BLaER1 treated with 17β-estradiol and CSF1 and Interleukin-3, amounts not matched to agents 10 nM and 100 nM (cell line): ENCODE measurements at regions not wholly inside any gene's neighbourhood (a gene's known extent, or its start where the extent isn't known, plus 50 kb on each side); places are given as distances from the start of the nearest gene placed in this dataset.

Experiments used
- H3K27ac ChIP-seq, 11 experiments: shearing (Covaris generic); formaldehyde crosslinking; 2 replicates each; pipeline ENCODE4 v1.8.1; 2022
- H3K27me3 ChIP-seq, 11 experiments: shearing (Covaris generic); formaldehyde crosslinking; 2 replicates each; pipeline ENCODE4 v1.8.1; 2022
- H3K36me3 ChIP-seq, 11 experiments: shearing (Covaris generic); formaldehyde crosslinking; 2 replicates each; pipeline ENCODE4 v1.8.1; 2022
- H3K4me1 ChIP-seq, 10 experiments: shearing (Covaris generic); formaldehyde crosslinking; 2 replicates each; pipeline ENCODE4 v1.8.1; 2022
- H3K4me2 ChIP-seq, 11 experiments: shearing (Covaris generic); formaldehyde crosslinking; 2 replicates each; pipeline ENCODE4 v1.8.1; 2022
- H3K4me3 ChIP-seq, 10 experiments: shearing (Covaris generic); formaldehyde crosslinking; 2 replicates each; pipeline ENCODE4 v1.8.1; 2022
- H3K9ac ChIP-seq, 11 experiments: shearing (Covaris generic); formaldehyde crosslinking; 2 replicates each; pipeline ENCODE4 v1.8.1; 2022
- H3K9me3 ChIP-seq, 11 experiments: shearing (Covaris generic); formaldehyde crosslinking; replicated peaks in 1 of 11; 2 replicates each; pipeline ENCODE4 v1.8.1; 2022
- H4K20me1 ChIP-seq, 11 experiments: shearing (Covaris generic); formaldehyde crosslinking; 2 replicates each; pipeline ENCODE4 v1.8.1; 2022
- Cebpa-rat ChIP-seq, 11 experiments: shearing (Covaris generic); IDR thresholded peaks; 2 replicates each; pipeline ENCODE4 v1.8.1; 2022

DNA sequence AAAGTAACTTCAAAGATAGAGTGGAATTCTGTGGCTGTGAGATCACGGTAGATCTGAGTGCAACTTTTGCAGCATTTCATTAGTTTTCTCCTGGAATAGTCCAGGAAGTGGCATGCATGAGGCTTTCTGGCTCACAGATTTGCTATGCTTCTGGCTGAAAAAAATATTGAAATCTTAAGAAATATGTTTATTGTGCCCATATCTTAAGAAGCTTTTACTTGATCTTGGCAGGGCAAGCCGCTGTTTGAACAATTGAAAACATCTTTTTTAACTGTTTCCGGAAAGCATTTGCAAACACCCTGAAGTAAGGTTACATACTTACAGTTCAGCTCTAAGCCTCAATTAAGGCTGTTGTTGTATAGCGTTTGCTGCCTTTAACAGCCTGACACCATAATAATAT is 135.7 kb upstream of the GDNF start:
- Histone ChIP-seq H3K9me3 (peaks cover 4 to 13% (median 6%) of the 10 kb centered on the region in 11 experiments; a peak in 18 of 22 replicates), H3K36me3 (no peaks in the 10 kb centered on the region), H3K4me2 (no peak overlapping the region), H3K27me3 (no peaks in the 10 kb centered on the region), H4K20me1 (no peaks in the 10 kb centered on the region), H3K9ac (no peak overlapping the region), H3K27ac (no peak overlapping the region), H3K4me3 (no peak overlapping the region), H3K4me1 (no peaks in the 10 kb centered on the region; a peak in 1 of 20 replicates)
- no peak for TF ChIP-seq Cebpa-rat (IDR thresholded peaks at IDR 0.05)

DNA sequence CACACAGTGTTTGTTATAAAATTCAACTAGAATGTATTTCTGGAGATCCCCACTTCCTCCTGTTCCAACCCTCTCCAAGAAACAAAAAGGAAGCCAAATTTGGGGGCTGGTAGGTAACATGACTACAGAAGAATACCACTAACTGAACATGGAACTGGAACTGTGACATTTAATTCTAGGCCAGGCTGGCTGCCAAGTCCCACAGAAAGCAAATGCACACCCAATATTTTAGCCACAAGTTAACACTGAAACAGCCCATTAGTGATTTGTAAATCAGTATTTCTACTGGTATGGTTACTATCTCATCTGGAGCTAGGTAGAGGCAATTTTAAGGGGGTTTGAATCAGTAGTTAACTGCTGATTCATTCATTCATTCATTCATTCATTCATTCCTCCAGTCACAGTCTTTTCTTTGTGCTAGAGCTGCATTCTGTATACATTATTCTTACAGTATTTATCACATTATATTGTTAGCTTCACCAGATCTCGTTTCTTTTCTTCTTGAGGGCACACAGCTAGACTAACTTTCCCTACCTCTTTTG is 131.7 kb upstream of the GDNF start:
- Histone ChIP-seq H3K4me2 (no peak overlapping the region), H3K9me3 (no peaks in the 10 kb centered on the region), H3K27me3 (no peaks in the 10 kb centered on the region), H3K36me3 (no peaks in the 10 kb centered on the region), H3K9ac (no peak overlapping the region), H3K4me3 (no peak overlapping the region), H3K27ac (no peak overlapping the region), H4K20me1 (no peaks in the 10 kb centered on the region), H3K4me1 (no peaks in the 10 kb centered on the region)
- TF ChIP-seq Cebpa-rat (IDR thresholded peaks at IDR 0.05), result no peak

DNA sequence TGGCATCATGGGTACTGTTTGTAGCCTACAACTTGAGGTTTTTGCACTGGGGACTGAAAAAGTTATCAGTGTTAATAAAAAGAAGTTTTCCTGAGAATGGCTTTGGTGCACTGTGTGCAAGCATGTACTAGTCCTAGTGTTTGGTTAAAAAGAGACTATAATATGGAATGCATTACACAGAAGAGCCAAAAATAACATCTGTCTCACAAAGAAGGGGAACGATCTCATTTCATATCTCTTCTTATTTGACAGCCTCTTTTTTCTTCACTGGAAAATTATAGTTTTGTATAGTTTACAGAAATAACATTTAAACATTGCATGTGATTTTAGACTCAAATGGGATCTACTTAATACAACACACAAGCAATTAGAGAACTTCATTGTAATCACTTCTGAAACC is 127.0 kb upstream of the GDNF start:
- Histone ChIP-seq H3K27ac (no peak overlapping the region), H3K4me3 (no peak overlapping the region), H3K4me2 (no peak overlapping the region), H3K9ac (no peak overlapping the region), H3K9me3 (no peaks in the 10 kb centered on the region), H3K4me1 (no peaks in the 10 kb centered on the region), H3K36me3 (no peaks in the 10 kb centered on the region), H4K20me1 (no peaks in the 10 kb centered on the region), H3K27me3 (no peaks in the 10 kb centered on the region)
- TF ChIP-seq Cebpa-rat (IDR thresholded peaks at IDR 0.05), result no peak

DNA sequence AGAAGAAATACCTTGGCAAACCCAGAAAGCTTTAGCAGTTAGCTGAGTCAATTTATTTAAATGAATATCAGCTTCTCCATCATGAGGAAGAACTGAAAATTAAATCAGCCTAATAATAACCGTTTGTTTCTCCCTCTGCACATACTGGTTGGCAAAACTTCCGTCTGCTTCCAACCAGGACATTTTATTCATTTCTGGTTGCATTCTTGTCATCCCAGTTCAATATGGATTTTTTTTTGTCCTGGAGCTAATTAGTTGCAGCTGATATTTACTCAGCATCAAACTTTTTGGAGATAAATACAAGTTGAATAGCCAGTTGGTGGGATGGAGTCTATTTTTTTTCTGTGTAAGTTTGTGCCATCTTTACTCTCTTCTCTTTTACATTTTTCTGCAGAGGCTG is 126.5 kb upstream of the GDNF start:
- no peaks in the 10 kb centered on the region for H3K27me3 ChIP-seq
- no peak overlapping the region for H3K9ac ChIP-seq
- no peak overlapping the region for H3K4me3 ChIP-seq
- no peaks in the 10 kb centered on the region for H3K9me3 ChIP-seq
- no peak overlapping the region for H3K27ac ChIP-seq
- TF ChIP-seq Cebpa-rat (IDR thresholded peaks at IDR 0.05), result no peak
- H3K4me1 ChIP-seq, result no peaks in the 10 kb centered on the region
- no peak overlapping the region for H3K4me2 ChIP-seq
- H3K36me3 ChIP-seq, result no peaks in the 10 kb centered on the region
- H4K20me1 ChIP-seq, result no peaks in the 10 kb centered on the region

DNA sequence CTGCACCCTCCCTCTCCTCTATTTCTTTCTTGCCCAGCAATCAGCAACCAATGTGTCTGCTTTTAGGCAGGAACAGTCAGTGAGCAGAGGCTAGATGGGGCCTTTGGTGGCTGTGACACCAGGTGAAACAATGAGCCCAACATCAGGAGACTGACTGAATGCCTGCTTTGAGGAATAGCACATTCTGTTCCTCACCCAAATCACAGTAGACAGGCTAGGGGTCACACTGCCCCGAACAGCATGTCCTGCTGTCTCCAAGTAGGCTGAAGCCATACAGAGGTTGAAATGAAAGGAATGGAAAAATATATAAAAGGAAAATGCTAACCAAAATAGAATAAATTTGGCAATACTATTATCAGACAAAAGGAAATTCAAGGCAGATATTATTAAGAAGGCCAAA is 122.5 kb upstream of the GDNF start:
- H3K27ac ChIP-seq, result no peak overlapping the region
- no peaks in the 10 kb centered on the region for H3K4me1 ChIP-seq

DNA sequence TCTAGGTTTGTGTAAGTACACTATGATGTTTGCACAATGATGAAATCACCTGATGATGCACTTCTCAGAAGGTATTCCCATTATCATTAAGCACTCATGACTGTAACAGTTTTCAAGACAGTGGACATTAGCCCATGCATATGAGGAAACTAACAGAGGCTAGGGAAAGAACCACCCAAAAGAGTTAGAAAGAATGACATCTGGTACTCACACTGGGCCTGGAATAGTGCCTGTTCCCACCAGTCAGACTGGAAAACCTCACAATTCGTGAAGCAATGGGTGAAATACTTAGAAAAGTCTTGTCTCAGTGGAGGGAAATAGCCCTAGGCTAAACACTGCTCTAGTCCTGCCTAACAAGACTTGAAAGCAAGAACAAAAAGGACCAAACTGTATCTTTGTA is 117.4 kb upstream of the GDNF start:
- Histone ChIP-seq H3K9me3 (peaks cover 18 to 37% (median 24%) of the 10 kb centered on the region in 11 experiments), H3K4me2 (no peak overlapping the region), H3K27me3 (no peaks in the 10 kb centered on the region), H4K20me1 (no peaks in the 10 kb centered on the region), H3K27ac (no peak overlapping the region), H3K4me1 (peaks cover 0 to 5% (median 0%) of the 10 kb centered on the region in 10 experiments; a peak in 1 of 20 replicates), H3K9ac (no peak overlapping the region), H3K36me3 (no peaks in the 10 kb centered on the region), H3K4me3 (no peak overlapping the region)
- no peak for TF ChIP-seq Cebpa-rat (IDR thresholded peaks at IDR 0.05)

More for the DNA sequence above, 122.5 kb upstream of the GDNF start:
- H3K36me3 ChIP-seq, result no peaks in the 10 kb centered on the region
- no peaks in the 10 kb centered on the region for H3K27me3 ChIP-seq
- TF ChIP-seq Cebpa-rat (IDR thresholded peaks at IDR 0.05), result no peak
- no peak overlapping the region for H3K4me2 ChIP-seq
- no peak overlapping the region for H3K9ac ChIP-seq
- H4K20me1 ChIP-seq, result no peaks in the 10 kb centered on the region
- no peak overlapping the region for H3K4me3 ChIP-seq
- peaks cover 17 to 29% (median 22%) of the 10 kb centered on the region in 11 experiments for H3K9me3 ChIP-seq

DNA sequence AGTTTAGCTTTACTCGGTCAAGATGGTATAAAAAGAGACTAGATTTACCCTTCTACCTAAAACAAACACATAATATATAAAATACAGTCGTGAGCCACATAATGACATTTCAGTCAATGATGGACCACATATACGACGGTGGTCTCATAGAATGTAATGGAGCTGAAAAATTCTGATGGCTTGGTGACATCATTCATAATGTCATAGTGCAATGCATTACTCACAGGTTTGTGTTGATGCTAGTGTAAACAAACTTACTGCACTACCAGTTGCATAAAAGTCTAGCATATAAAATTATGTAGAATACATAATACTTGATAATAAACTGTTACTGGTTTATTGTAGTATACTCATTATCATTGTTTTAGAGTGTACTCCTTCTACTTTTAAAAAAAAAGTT is 115.9 kb upstream of the GDNF start:
- Histone ChIP-seq H3K9ac (no peak overlapping the region), H3K27ac (no peak overlapping the region), H3K27me3 (no peaks in the 10 kb centered on the region), H4K20me1 (no peaks in the 10 kb centered on the region), H3K4me2 (no peak overlapping the region), H3K36me3 (no peaks in the 10 kb centered on the region), H3K4me3 (no peak overlapping the region), H3K9me3 (peaks cover 21 to 43% (median 28%) of the 10 kb centered on the region in 11 experiments), H3K4me1 (peaks cover 0 to 5% (median 0%) of the 10 kb centered on the region in 10 experiments; a peak in 1 of 20 replicates)
- no peak for TF ChIP-seq Cebpa-rat (IDR thresholded peaks at IDR 0.05)

DNA sequence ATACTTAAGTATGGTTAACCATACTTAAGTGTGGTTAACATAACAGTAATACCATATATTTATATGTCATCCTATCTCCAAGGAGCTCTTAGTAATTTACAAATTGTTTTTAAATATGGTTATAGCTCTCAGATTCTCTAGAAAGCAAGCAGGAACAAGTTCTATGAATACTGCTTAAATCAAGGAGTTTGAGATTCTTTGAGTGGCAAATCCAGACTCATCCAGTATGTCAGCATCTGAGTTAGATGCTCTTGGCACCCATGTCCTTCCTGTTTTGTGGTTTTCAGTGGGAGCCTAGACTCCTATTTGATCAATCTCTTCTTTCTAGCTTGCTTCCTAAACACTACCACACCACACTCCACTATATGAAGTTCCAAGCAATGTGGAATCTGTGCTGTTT is 114.7 kb upstream of the GDNF start:
- Histone ChIP-seq H3K27me3 (no peaks in the 10 kb centered on the region), H3K36me3 (no peaks in the 10 kb centered on the region), H3K27ac (no peak overlapping the region), H3K4me2 (no peak overlapping the region), H3K4me1 (peaks cover 0 to 5% (median 0%) of the 10 kb centered on the region in 10 experiments; a peak in 1 of 20 replicates), H3K9ac (no peak overlapping the region), H4K20me1 (no peaks in the 10 kb centered on the region), H3K9me3 (peaks cover 18 to 38% (median 26%) of the 10 kb centered on the region in 11 experiments), H3K4me3 (no peak overlapping the region)
- no peak for TF ChIP-seq Cebpa-rat (IDR thresholded peaks at IDR 0.05)

DNA sequence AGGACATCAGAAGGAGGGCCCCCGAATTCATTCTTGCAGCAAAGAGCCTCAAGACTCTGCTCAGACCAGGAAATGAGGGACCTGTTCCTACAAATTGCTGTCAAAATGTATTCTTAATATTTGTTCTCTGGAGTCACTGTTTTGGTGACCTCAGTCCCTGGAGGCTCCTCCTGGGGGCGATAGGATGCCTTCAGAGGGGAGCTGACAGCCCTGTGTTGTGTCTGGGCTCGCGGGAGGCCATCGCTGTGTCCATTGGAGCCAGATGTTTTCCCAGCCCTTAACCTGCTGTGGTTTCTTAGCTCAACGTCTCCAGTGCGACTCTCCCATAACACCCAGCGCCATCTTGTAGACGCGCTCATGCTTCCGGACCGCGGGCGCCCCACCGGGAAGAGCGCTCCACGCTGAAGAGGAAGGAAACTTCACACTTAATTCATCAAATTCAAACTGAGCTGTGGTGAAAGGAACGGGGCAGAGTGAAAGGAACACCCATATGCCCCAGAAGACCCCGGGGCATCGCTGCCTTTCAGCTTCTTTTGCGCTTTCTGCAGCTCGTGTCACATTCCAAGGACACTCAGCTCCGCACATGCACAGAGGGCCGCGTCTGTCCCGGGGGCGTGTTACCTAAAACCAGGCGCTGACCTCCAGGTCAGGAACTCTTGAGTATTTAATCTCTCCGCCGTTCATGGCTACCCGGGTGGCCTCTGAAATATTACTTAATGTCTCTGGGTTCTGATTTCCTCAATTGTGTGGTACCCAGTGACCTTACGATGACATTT is 112.3 kb upstream of the GDNF start:
- H3K4me2 ChIP-seq, result no peak overlapping the region
- H3K9me3 ChIP-seq, result peaks cover 0 to 14% (median 4%) of the 10 kb centered on the region in 11 experiments; a peak in 12 of 22 replicates
- peaks cover 0 to 6% (median 0%) of the 10 kb centered on the region in 10 experiments; a peak in 4 of 20 replicates for H3K4me1 ChIP-seq
- H3K27me3 ChIP-seq, result no peaks in the 10 kb centered on the region
- no peak overlapping the region for H3K4me3 ChIP-seq
- no peak overlapping the region for H3K27ac ChIP-seq
- no peak overlapping the region for H3K9ac ChIP-seq
- H3K36me3 ChIP-seq, result no peaks in the 10 kb centered on the region
- no peaks in the 10 kb centered on the region for H4K20me1 ChIP-seq
- no peak for TF ChIP-seq Cebpa-rat (IDR thresholded peaks at IDR 0.05)

DNA sequence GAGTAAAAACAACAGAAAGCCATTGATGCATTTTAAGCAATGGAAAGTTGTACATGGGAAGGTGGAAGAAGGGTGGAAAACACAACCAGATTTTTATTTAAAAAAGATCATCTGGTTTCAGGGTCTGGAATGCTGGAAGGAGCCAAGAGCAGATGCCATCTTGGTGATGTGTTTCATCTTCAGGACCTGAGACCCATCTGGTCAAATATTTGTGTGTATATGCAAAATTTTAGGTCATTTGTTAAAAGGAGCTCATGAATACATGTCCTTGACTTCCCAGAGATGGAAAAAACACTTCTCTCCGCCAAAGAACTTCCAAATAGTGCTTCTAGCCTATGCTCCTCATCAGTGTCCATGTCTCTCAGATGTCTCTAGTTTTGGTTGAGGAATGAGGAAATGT is 110.6 kb upstream of the GDNF start:
- no peak overlapping the region for H3K4me3 ChIP-seq
- H3K27ac ChIP-seq, result no peak overlapping the region
- peaks cover 0 to 6% (median 0%) of the 10 kb centered on the region in 10 experiments; a peak in 4 of 20 replicates for H3K4me1 ChIP-seq
- H3K36me3 ChIP-seq, result no peaks in the 10 kb centered on the region
- no peak overlapping the region for H3K4me2 ChIP-seq
- no peak overlapping the region for H3K9ac ChIP-seq
- peaks cover 0 to 12% (median 4%) of the 10 kb centered on the region in 11 experiments; a peak in 6 of 22 replicates for H3K9me3 ChIP-seq
- no peaks in the 10 kb centered on the region for H3K27me3 ChIP-seq
- no peak for TF ChIP-seq Cebpa-rat (IDR thresholded peaks at IDR 0.05)
- H4K20me1 ChIP-seq, result no peaks in the 10 kb centered on the region
